NT2/D1 (cell line): ENCODE measurements at regions not wholly inside any gene's neighbourhood (a gene's known extent, or its start where the extent isn't known, plus 50 kb on each side); places are given as distances from the start of the nearest gene placed in this dataset.
"Not testable (repeated sequence)": the region's sequence is repeated elsewhere in the genome, so short reads cannot be mapped to it uniquely, and the experiment has no call there.

Source experiments
- SUZ12 ChIP-seq: IDR thresholded peaks from 2 replicates; pipeline ENCODE4 v1.6.1; 2011; ENCODE audit not compliant: insufficient read length, insufficient read depth; ENCODE audit errors: extremely low read depth
- YY1 ChIP-seq: IDR thresholded peaks from 2 replicates; pipeline ENCODE4 v1.6.1; 2011; ENCODE audit not compliant: insufficient read length, insufficient read depth

- not testable (repeated sequence) for TF ChIP-seq SUZ12, YY1
These were observed 382.8 kb upstream of the AUTS2 start for GRCh38 chr7:69215516-69215915.
